ENCODE measurements at regions not wholly inside any gene's neighbourhood (a gene's known extent, or its start where the extent isn't known, plus 50 kb on each side); places are given as distances from the start of the nearest gene placed in this dataset.
"Not testable (repeated sequence)": the region's sequence is repeated elsewhere in the genome, so short reads cannot be mapped to it uniquely, and the experiment has no call there.

- no peak for DNase-seq (ENCODE audit: low spot score)
These were observed 75.7 kb downstream of the C18orf54 start for GRCh38 chr18:54433368-54433767.

GRCh38 chr18:54433857-54434256, 76.2 kb downstream of the C18orf54 start:
- no peak for DNase-seq (ENCODE audit: low spot score)

DNA sequence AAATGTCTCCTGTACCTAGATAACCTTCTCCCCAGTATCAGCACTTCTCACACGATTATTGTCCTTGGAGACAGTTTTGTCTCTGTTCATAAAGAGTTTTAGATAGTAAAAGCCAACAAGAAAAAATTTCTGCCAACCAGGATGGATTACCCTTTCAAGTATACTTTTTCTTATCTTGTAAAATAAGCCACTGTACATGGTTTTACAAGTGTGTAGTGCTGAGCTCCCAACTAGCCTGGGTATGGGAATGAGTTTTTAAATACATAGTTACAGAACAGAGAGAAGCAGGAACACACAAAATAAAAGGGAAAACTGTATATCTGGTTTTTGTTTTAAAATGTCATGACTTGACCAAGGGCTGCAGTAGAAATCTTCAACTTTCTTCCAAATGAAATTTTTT, 76.7 kb downstream of the C18orf54 start:
- no peak for DNase-seq (ENCODE audit: low spot score)

DNA sequence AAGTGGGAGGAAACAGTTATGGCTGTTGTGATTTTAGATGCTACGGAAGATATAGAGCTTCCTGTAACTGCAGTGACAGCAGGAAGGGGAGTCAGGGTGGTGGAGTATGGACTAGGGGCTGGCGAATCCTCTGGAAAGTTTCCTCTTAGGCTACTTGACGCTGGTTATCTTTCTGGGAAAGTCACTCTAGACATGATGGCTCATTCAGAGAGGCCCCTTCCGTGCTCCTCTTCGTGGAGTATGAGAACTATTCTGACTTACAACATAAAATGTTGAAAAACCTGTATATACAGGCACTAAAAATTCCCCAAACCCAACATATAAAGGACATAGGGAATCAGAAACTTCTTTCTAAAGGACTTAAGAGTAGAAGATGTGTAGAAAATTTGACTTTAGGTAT, 78.8 kb downstream of the C18orf54 start:
- no peak for DNase-seq (ENCODE audit: low spot score)

DNA sequence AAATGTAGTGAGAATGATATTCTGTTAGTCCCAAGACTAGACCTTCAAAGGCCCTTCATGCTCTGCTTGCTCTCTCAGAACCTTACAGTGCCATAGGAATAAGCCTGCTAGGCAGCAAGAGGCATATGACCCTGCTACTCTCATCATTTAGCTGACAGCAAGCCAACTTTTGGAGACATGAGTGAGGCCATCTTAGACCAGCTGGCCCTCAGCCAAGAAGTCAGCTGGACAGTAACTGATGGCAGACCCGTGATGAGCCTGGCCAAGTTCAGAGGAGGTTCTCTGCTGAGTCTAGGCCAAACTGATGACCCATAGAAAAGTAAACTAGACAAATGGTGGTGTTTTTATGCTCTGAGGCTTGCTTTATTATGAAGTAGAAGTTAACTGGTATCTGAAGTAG, 82.6 kb downstream of the C18orf54 start:
- no peak for DNase-seq (ENCODE audit: low spot score)

DNA sequence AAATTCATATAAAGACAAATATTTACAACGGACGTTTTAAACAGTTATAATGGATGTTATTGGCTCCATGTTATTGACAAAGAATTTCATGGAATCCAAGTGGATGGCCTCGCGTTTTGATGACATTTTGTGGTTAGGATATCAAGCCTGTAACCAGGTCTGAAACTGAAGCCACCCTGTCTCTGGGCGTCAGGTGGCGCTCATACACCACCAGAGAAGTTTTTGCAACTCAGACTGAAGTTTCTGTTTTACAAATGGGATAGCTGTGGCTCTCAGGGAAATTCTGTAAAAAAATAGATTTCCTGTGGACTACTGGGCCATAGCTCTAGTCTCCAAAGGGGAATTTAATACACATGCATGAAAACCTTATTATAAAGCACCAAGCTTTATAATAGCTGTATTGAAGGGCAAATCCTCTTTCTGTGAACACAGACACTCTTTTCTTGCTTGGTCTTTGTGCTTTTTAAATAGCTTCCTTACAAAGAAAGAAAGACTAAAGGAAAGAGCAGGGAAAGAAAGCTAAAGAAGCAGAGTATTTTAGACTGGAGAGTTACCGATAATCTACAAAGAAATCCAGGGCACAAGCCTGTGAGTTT, 86.7 kb downstream of the C18orf54 start:
- DNase-seq (ENCODE audit: low spot score), result peak; percentile 53

DNA sequence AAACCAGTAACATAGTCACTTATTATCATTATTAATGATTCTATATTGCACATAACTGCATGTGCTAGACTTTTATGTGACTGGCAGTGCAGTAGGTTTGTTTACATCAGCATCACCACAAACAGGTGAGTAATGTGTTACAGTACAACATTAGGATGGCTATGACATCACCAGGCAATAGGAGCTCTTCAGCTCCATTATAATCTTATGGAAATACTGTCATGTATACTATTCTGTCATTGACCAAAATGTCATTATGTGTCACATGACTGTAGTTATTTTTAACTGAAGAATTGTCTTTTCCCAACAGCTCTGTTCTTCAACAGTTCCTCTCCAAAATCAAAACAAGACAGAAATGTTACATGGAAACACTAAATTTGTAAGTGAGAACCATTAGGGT, 96.3 kb downstream of the C18orf54 start:
- no peak for DNase-seq (ENCODE audit: low spot score)

- DNase-seq (ENCODE audit: low spot score), result no peak
These were observed 107.8 kb downstream of the C18orf54 start for GRCh38 chr18:54465502-54465901.

- no peak for DNase-seq (ENCODE audit: low spot score)
These were observed 108.7 kb downstream of the C18orf54 start for GRCh38 chr18:54466248-54467005.

GRCh38 chr18:54479365-54479764, 111.7 kb upstream of the DYNAP start:
- DNase-seq (ENCODE audit: low spot score), result no peak

DNA sequence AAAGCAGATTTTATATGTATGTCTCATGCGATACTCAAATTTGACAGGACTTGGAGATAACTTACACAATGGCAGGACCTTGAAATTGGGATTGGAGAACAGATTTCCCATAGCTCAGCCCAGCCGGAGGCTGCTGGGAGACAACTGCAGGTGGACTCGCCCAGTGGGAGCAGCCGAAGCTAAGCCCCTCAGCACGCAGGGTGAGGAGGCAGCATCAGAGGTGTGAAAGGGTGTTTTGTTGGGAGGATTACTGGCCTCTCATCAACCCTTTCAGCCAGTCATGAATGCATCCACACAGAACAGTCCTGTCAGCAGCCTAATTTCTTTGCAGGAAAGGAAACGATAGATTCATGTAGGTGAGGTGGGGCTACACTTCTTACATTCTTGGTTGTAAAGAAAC, 110.4 kb upstream of the DYNAP start:
- DNase-seq (ENCODE audit: low spot score), result no peak

DNA sequence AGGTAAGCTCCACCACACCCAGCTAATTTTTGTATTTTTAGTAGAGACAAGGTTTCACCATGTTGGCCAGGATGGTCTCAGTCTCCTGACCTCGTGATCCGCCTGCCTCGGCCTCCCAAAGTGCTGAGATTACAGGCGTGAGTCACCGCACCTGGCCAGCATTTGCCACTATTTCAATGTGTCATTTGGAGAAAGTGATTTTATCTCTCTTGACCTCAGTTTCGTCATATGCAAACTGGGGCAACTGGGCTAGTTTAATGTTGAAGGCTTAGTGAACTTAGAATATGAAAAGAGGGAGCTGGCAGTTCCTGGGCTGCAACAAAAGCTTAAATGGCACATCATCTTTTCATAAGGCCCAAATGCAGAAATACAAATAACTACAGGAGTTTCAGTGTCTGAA, 88.6 kb upstream of the DYNAP start:
- not testable (repeated sequence) for DNase-seq (ENCODE audit: low spot score)

- no peak for DNase-seq (ENCODE audit: low spot score)
These were observed 87.7 kb upstream of the DYNAP start for GRCh38 chr18:54503131-54503894.

DNA sequence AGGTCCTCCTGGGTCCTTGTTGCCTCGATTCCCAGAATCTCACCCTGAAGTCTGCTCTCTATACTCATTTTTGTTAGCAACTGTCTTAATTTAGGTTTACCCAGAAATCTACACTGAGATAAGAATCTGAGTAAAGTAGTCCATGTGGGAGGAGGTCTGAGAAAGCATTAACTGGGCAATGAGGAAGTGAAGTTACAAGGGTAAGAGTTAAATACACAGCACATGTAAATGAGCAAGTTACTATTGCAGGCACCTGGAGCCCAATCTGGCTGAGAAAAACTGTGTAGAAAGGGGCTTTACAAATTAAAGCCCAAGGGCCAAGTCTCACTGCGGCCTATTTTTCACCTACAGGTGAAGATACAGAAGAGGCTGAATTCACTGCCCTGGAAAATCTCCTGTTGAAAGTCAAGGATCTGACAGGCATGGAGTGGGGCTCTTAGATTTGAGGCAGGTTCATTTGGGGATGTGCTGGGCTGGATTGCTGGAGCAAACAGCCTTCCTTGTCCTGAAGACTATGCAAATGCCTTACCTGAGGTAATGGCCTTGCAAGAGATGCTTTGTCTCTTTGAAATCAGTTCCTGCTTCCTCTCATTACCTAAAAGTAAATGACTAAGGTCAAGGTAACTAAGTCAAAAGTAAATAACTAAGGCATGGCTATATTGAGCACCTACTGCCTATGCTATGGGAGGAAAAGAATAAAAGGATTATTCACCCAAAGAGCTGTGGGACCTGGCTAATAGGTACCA, 84.4 kb upstream of the DYNAP start:
- DNase-seq (ENCODE audit: low spot score), result no peak

GRCh38 chr18:54509793-54510192, 81.3 kb upstream of the DYNAP start:
- no peak for DNase-seq (ENCODE audit: low spot score)

GRCh38 chr18:54515149-54515548, 75.9 kb upstream of the DYNAP start:
- DNase-seq (ENCODE audit: low spot score), result no peak

- DNase-seq (ENCODE audit: low spot score), result no peak
These were observed 73.5 kb upstream of the DYNAP start for GRCh38 chr18:54517521-54517920.

DNA sequence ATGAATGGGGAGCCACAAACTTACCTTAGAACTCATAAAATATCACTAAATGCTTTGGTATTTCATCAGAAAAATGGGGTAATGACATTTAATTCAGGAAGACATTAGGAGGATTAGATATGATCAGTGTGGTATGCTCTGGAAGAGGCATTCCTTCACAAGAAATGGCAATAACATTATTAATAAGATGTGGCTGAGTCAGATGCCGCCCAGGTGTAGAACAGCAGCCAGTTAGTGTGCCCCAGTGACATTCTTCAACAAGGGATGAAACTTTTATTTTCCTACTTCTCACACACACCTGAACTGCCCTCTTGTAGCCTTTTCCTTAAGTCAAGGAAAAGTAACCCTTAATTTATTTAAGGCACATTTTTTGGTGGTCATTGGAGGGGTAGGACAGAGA, 69.2 kb upstream of the DYNAP start:
- no peak for DNase-seq (ENCODE audit: low spot score)

GRCh38 chr18:54528942-54529376, 62.1 kb upstream of the DYNAP start:
- no peak for DNase-seq (ENCODE audit: low spot score)

DNA sequence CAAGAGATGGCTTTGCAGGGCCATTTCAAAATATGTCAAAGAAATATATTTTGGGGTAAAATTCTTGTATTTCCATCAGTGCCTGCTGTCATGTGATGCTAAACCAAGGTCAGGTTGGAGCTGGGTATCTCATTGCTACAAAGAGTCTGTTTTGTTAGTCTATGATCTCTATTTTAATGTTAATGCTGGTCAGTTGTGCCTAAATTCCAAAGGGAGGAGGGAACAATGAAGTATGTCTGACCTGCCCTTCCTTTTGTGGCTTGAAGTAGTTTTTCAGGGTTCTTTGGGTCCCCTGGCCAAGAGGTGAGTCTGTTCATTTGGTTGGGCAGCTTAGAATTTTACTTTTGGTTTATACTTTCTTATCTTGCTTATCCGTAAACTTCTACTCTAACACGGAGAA, 61.6 kb upstream of the DYNAP start:
- no peak for DNase-seq (ENCODE audit: low spot score)

GRCh38 chr18:54530285-54530684, 60.8 kb upstream of the DYNAP start:
- no peak for DNase-seq (ENCODE audit: low spot score)

GRCh38 chr18:54531402-54532065, 59.5 kb upstream of the DYNAP start:
- DNase-seq (ENCODE audit: low spot score), result no peak
